Hepatocyte (in vitro differentiated cells): ENCODE measurements at regions not wholly inside any gene's neighbourhood (a gene's known extent, or its start where the extent isn't known, plus 50 kb on each side); places are given as distances from the start of the nearest gene placed in this dataset.
"Not testable (repeated sequence)": the region's sequence is repeated elsewhere in the genome, so short reads cannot be mapped to it uniquely, and the experiment has no call there.

Experiments used
- DNase-seq: peaks from one replicate; pipeline ENCODE4 v3.0.0-alpha.2; 2016; ENCODE audit warnings: low spot score
- H2AFZ ChIP-seq: fragments of 200-600 bp; sonication (generic); 2 replicates; pipeline ENCODE4 v1.6.0; 2016; ENCODE audit warnings: antibody characterized with exemption, mild to moderate bottlenecking
- H3K27ac ChIP-seq: fragments of 200-600 bp; sonication (generic); 2 replicates; pipeline ENCODE4 v1.5.1; 2016; ENCODE audit warnings: mild to moderate bottlenecking
- H3K27me3 ChIP-seq: fragments of 200-600 bp; sonication (generic); 2 replicates; pipeline ENCODE4 v1.6.1; 2016
- H3K36me3 ChIP-seq: fragments of 200-600 bp; sonication (generic); replicated peaks from 2 replicates; pipeline ENCODE4 v1.5.1; 2016; ENCODE audit warnings: low read depth; ENCODE audit not compliant: insufficient read depth
- H3K4me1 ChIP-seq: fragments of 200-600 bp; sonication (generic); 2 replicates; pipeline ENCODE4 v1.5.1; 2016; ENCODE audit warnings: mild to moderate bottlenecking, moderate library complexity; ENCODE audit not compliant: insufficient read depth
- H3K4me2 ChIP-seq: fragments of 200-600 bp; sonication (generic); 2 replicates; pipeline ENCODE4 v1.6.0; 2016
- H3K4me3 ChIP-seq: fragments of 200-600 bp; sonication (generic); 2 replicates; pipeline ENCODE4 v1.5.1; 2016; ENCODE audit warnings: mild to moderate bottlenecking
- H3K79me2 ChIP-seq: fragments of 200-600 bp; sonication (generic); 2 replicates; pipeline ENCODE4 v1.6.0; 2017; ENCODE audit warnings: mild to moderate bottlenecking
- H3K9me2 ChIP-seq: fragments of 200-600 bp; sonication (generic); replicated peaks from 2 replicates; pipeline ENCODE4 v1.6.0; 2017; ENCODE audit warnings: mild to moderate bottlenecking; ENCODE audit not compliant: insufficient read depth
- H3K9me3 ChIP-seq: fragments of 200-600 bp; sonication (generic); 2 replicates; pipeline ENCODE4 v1.5.1; 2016; ENCODE audit warnings: low read depth, mild to moderate bottlenecking
- H4K20me1 ChIP-seq: fragments of 200-600 bp; sonication (generic); 2 replicates; pipeline ENCODE4 v1.6.0; 2016; ENCODE audit warnings: mild to moderate bottlenecking; ENCODE audit not compliant: insufficient read depth, poor library complexity, severe bottlenecking
- EZH2 ChIP-seq: fragments of 200-600 bp; sonication (generic); IDR thresholded peaks from 2 replicates; pipeline ENCODE4 v1.6.1; 2016; ENCODE audit warnings: antibody characterized with exemption, mild to moderate bottlenecking, borderline replicate concordance
- EZH2phosphoT487 ChIP-seq: fragments of 200-600 bp; sonication (generic); IDR thresholded peaks from one replicate; pipeline ENCODE4 v1.6.1; 2018; ENCODE audit warnings: antibody characterized with exemption, mild to moderate bottlenecking, low read depth, moderate library complexity; ENCODE audit not compliant: unreplicated experiment, severe bottlenecking
- WGBS: methylation state at CpG from one replicate; pipeline ENCODE4 v1.1.6; 2016; ENCODE audit warnings: low lambda C conversion rate; ENCODE audit errors: missing lambda C conversion rate; 5-methylcytosine and 5-hydroxymethylcytosine counted together
- TF ChIP-seq, protein P1 (sequence below): fragments of 200-600 bp; sonication (generic); IDR thresholded peaks from 2 replicates; pipeline ENCODE4 v1.5.1; 2016; ENCODE audit warnings: antibody characterized with exemption, mild to moderate bottlenecking; ENCODE audit not compliant: poor library complexity

DNA sequence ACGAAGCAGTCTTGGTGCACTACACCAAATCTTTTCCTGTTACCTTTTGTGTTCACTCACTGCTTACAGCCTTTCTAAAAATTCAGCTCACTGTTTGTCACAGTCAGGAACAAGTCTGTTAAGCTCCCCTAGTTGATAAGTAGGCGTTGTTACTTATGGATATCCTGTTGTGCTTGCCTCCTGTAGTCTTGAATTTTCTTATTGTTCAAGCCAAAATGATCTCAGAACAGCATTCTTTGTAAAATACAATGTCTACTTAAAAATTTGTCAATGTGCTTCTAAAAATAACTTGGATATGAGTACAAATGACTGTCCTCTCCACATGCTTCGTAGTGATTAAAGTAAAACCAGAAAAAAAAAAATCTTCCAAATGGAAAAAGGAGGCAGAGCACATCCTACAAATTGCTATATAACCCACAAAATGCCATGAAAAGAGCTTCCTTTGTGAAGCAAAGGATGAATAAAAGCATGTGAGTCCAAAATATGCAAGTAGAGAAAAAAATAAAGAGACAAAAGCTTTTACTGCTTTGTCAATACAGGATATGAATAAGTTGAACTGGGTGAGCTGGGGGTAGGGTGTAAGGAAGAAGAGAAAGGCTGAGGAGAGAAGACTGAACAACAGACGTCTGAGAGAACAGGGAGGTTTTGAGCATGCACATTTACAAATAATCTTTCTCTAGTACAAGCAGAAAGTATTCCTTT, 228.9 kb upstream of the ADGRL4 start:
- H3K27ac ChIP-seq, result no peak overlapping the region
- peak overlapping the region; percentile 24 for H2AFZ ChIP-seq
- no peaks in the 10 kb centered on the region for H3K9me2 ChIP-seq
- no peak overlapping the region for H3K4me2 ChIP-seq
- H3K27me3 ChIP-seq, result no peaks in the 10 kb centered on the region
- TF ChIP-seq, protein P1, sequence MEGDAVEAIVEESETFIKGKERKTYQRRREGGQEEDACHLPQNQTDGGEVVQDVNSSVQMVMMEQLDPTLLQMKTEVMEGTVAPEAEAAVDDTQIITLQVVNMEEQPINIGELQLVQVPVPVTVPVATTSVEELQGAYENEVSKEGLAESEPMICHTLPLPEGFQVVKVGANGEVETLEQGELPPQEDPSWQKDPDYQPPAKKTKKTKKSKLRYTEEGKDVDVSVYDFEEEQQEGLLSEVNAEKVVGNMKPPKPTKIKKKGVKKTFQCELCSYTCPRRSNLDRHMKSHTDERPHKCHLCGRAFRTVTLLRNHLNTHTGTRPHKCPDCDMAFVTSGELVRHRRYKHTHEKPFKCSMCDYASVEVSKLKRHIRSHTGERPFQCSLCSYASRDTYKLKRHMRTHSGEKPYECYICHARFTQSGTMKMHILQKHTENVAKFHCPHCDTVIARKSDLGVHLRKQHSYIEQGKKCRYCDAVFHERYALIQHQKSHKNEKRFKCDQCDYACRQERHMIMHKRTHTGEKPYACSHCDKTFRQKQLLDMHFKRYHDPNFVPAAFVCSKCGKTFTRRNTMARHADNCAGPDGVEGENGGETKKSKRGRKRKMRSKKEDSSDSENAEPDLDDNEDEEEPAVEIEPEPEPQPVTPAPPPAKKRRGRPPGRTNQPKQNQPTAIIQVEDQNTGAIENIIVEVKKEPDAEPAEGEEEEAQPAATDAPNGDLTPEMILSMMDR, result no peak
- TF ChIP-seq EZH2phosphoT487, result no peak
- TF ChIP-seq EZH2, result no peak
- H3K9me3 ChIP-seq, result no peaks in the 10 kb centered on the region
- 35% methylated on average over 4 of the region's 4 CpGs for WGBS
- no peaks in the 10 kb centered on the region for H3K4me1 ChIP-seq
- H3K36me3 ChIP-seq, result no peaks in the 10 kb centered on the region
- no peak overlapping the region for H3K4me3 ChIP-seq
- no peaks in the 10 kb centered on the region for H3K79me2 ChIP-seq
- no peaks in the 10 kb centered on the region for H4K20me1 ChIP-seq
- no peak for DNase-seq

DNA sequence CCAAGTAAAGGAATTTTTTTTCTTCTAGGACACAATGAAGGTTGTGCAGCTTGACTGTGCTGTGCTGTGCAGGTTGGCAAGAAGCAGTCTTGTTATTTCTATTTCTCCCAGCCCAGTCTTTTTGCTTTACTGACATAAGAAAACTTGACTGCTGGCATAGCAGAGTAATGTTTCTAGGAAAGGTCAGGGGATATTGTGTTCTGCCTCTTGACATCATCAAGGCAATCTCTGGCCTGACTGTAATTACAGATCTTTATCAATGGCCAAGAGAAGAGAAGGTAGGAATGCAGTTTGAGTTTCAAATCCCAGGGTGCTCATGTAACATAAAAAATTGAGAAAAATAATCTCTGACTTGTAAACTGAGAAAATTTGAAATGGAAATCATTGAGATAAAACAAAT, 226.3 kb upstream of the ADGRL4 start:
- Histone ChIP-seq H3K27ac (no peak overlapping the region), H2AFZ (no peak overlapping the region), H3K79me2 (no peaks in the 10 kb centered on the region), H4K20me1 (no peaks in the 10 kb centered on the region), H3K9me2 (no peaks in the 10 kb centered on the region), H3K4me2 (no peak overlapping the region), H3K4me1 (no peaks in the 10 kb centered on the region), H3K9me3 (no peaks in the 10 kb centered on the region), H3K4me3 (no peak overlapping the region), H3K36me3 (no peaks in the 10 kb centered on the region), H3K27me3 (no peaks in the 10 kb centered on the region)
- no peak for DNase-seq
- TF ChIP-seq, protein P1, result no peak
- TF ChIP-seq EZH2phosphoT487, result no peak
- no peak for TF ChIP-seq EZH2

DNA sequence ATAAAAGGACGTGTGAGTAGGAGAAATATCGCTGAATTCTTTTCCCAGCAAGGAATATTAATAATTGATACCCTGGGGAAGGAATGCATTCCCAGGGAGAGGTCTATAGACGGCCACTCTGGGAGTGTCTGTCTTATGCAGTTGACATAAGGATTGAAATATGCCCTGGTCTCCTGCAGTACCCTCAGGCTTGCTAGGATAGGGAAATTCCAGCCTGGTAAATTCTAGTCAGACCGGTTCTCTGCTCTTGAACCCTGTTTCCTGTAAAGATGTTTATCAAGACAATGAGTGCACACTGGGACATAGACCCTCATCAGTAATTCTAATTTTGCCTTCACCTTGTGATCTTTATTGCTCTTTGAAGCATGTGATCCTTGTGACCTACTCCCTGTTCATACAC, 224.2 kb upstream of the ADGRL4 start:
- not testable (repeated sequence) for H3K27me3 ChIP-seq, H3K79me2 ChIP-seq, H2AFZ ChIP-seq, H3K9me2 ChIP-seq, H3K36me3 ChIP-seq, DNase-seq, H3K9me3 ChIP-seq, H4K20me1 ChIP-seq, H3K4me3 ChIP-seq, H3K4me2 ChIP-seq, H3K4me1 ChIP-seq, H3K27ac ChIP-seq
- 69% methylated on average over 4 of the region's 4 CpGs for WGBS

DNA sequence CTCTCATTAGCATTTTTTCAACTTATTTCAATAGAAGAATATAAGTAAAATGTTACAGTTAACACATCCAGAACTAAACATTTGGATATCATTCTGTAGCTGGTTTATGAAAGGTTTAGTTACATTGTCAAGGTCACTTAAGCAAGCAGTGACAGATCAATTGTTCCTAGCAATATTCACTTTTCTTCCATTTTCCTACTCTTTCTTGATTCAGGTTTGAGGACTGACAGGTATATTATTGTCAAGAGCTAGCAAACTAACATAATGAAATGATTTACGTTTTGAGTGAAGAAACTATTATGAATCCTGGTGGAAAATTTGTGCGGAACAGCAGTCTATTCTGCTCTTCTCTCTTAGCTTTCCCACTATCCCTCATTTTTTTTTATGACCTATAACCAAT, 220.4 kb upstream of the ADGRL4 start:
- Histone ChIP-seq H3K4me3 (no peak overlapping the region), H3K4me2 (no peak overlapping the region), H3K9me3 (no peaks in the 10 kb centered on the region), H3K4me1 (no peaks in the 10 kb centered on the region), H3K27me3 (no peaks in the 10 kb centered on the region), H3K27ac (no peak overlapping the region), H3K9me2 (no peaks in the 10 kb centered on the region), H4K20me1 (no peaks in the 10 kb centered on the region), H2AFZ (no peak overlapping the region), H3K79me2 (no peaks in the 10 kb centered on the region), H3K36me3 (no peaks in the 10 kb centered on the region)
- WGBS, result 87% methylated on average over 2 of the region's 2 CpGs
- no peak for DNase-seq
- TF ChIP-seq, protein P1, result no peak
- TF ChIP-seq EZH2phosphoT487, result no peak
- no peak for TF ChIP-seq EZH2
